ENCODE measurements at regions not wholly inside any gene's neighbourhood (a gene's known extent, or its start where the extent isn't known, plus 50 kb on each side); places are given as distances from the start of the nearest gene placed in this dataset.

DNA sequence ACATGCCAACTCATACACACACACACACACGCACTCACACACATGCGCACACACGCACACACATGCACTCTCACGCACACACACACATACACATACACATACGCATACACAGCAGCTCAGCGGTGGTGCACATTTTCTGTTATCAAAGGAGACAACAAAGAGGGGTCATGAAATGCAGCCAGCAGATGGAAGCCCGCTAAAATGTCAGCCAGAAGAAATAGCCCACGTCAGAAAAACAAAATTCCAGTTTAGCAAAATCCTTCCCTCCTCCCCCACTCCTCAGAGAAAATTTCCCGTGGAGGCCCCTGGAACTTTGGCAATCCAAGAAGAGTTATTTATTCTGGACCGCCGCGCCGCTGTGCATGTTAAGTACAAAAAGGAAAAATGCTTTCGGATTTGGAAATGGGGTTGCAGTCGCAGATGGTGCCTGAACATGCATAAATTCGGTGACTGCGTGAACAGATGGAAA lies 114.6 kb upstream of the VSTM2B start:
- Histone ChIP-seq H3K36me3 (ENCODE audit: insufficient read depth, low read length) (no peaks in the 10 kb centered on the region), H3K27me3 (ENCODE audit: control insufficient read depth in 1 of 2, insufficient read depth in 2 of 2, low read length in 2 of 2) (no peaks in the 10 kb centered on the region), H3K27ac (ENCODE audit: low read depth in 1 of 2, low read length in 2 of 2) (no peak overlapping the region), H3K9me3 (ENCODE audit: control insufficient read depth in 1 of 2, insufficient read depth in 1 of 2, low read length in 2 of 2) (no peaks in the 10 kb centered on the region), H3K4me3 (ENCODE audit: low read length) (no peak overlapping the region), H3K4me1 (ENCODE audit: insufficient read depth, low read length) (no peaks in the 10 kb centered on the region)
- DNase-seq (no peak), ATAC-seq (ENCODE audit: poor library complexity) (no peak)
- TF ChIP-seq, protein P1, sequence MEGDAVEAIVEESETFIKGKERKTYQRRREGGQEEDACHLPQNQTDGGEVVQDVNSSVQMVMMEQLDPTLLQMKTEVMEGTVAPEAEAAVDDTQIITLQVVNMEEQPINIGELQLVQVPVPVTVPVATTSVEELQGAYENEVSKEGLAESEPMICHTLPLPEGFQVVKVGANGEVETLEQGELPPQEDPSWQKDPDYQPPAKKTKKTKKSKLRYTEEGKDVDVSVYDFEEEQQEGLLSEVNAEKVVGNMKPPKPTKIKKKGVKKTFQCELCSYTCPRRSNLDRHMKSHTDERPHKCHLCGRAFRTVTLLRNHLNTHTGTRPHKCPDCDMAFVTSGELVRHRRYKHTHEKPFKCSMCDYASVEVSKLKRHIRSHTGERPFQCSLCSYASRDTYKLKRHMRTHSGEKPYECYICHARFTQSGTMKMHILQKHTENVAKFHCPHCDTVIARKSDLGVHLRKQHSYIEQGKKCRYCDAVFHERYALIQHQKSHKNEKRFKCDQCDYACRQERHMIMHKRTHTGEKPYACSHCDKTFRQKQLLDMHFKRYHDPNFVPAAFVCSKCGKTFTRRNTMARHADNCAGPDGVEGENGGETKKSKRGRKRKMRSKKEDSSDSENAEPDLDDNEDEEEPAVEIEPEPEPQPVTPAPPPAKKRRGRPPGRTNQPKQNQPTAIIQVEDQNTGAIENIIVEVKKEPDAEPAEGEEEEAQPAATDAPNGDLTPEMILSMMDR (IDR thresholded peaks at IDR 0.05): no peak
- Mint-ChIP-seq H3K9me3 (no peaks in the 10 kb centered on the region), H3K27ac (no peak overlapping the region), H3K36me3 (ENCODE audit: low read depth) (no peaks in the 10 kb centered on the region), H3K4me1 (ENCODE audit: low read depth) (no peaks in the 10 kb centered on the region), H3K4me3 (no peak overlapping the region), H3K27me3 (peaks cover 12% of the 10 kb centered on the region)
- intact Hi-C loops (cut with DNase I, micrococcal nuclease): no loop called here
- ChIA-PET CTCF (no interaction called here), POLR2A (no interaction called here)

DNA sequence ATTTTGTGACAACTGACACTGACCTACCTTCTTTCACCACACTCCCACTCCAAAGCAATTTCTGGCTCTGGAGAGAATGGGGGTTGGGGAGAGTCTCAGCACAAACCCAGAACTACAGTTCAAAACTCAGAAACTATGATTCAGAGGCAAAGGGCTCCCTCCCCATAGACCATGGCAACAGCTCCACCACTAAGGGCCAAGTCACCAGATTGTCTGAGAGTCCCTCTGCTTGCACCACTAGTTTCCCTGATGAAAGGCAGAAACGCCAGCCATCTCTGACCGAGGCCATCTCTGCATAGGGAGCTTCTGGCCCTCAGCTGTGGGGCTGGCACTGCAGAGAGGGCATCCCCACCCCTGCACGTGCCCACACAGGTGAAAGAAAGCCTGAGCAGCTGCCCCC lies 112.4 kb upstream of the VSTM2B start:
- H3K4me3 ChIP-seq (ENCODE audit: low read length): no peak overlapping the region
- intact Hi-C loops (cut with DNase I, micrococcal nuclease): no loop called here
- TF ChIP-seq, protein P1 (IDR thresholded peaks at IDR 0.05): no peak
- Mint-ChIP-seq H3K27me3 (peaks cover 6% of the 10 kb centered on the region), H3K36me3 (ENCODE audit: low read depth) (no peaks in the 10 kb centered on the region), H3K4me3 (no peak overlapping the region), H3K9me3 (no peaks in the 10 kb centered on the region), H3K27ac (no peak overlapping the region), H3K4me1 (ENCODE audit: low read depth) (no peaks in the 10 kb centered on the region)
- peaks cover 0 to 4% of the 10 kb centered on the region in 2 experiments for H3K9me3 ChIP-seq (ENCODE audit: control insufficient read depth in 1 of 2, insufficient read depth in 1 of 2, low read length in 2 of 2)
- H3K27me3 ChIP-seq (ENCODE audit: control insufficient read depth in 1 of 2, insufficient read depth in 2 of 2, low read length in 2 of 2): no peaks in the 10 kb centered on the region
- ChIA-PET CTCF (no interaction called here), POLR2A (no interaction called here)
- H3K4me1 ChIP-seq (ENCODE audit: insufficient read depth, low read length): no peaks in the 10 kb centered on the region
- H3K36me3 ChIP-seq (ENCODE audit: insufficient read depth, low read length): no peaks in the 10 kb centered on the region
- DNase-seq (no peak), ATAC-seq (ENCODE audit: poor library complexity) (no peak)
- H3K27ac ChIP-seq (ENCODE audit: low read depth in 1 of 2, low read length in 2 of 2): no peak overlapping the region

DNA sequence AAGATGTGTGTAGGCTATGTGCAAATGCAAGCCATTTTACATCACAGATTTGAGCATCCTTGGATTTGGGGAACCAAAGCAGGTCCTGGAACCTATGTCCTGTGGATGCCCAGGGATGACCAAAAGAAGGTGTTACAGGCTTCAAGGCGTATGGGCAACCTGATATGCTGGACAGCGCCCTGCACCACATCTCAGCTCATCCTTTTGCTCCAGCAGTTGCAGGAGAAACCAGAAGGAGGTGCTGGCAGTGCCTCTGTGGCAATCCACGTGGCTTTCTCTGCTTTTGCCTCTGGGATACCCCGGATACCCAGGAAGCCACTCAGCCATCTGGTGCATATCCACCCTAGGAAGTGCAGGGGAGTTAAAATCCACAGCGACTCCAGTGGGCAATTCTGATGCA lies 110.3 kb upstream of the VSTM2B start:
- TF ChIP-seq, protein P1 (IDR thresholded peaks at IDR 0.05): no peak
- Mint-ChIP-seq H3K4me3 (no peak overlapping the region), H3K9me3 (no peaks in the 10 kb centered on the region), H3K27ac (no peak overlapping the region), H3K4me1 (ENCODE audit: low read depth) (no peaks in the 10 kb centered on the region), H3K36me3 (ENCODE audit: low read depth) (no peaks in the 10 kb centered on the region), H3K27me3 (peaks cover 4% of the 10 kb centered on the region)
- H3K27ac ChIP-seq (ENCODE audit: low read depth in 1 of 2, low read length in 2 of 2): no peak overlapping the region
- H3K36me3 ChIP-seq (ENCODE audit: insufficient read depth, low read length): no peaks in the 10 kb centered on the region
- ChIA-PET POLR2A (no interaction called here), CTCF (no interaction called here)
- intact Hi-C loops (cut with DNase I, micrococcal nuclease): loop anchor here in 1 of 2 experiments (5.0 kb wide), 1 partner anchor 398 kb away; no protein-coding TSS in a partner anchor
- no peaks in the 10 kb centered on the region for H3K27me3 ChIP-seq (ENCODE audit: control insufficient read depth in 1 of 2, insufficient read depth in 2 of 2, low read length in 2 of 2)
- H3K4me1 ChIP-seq (ENCODE audit: insufficient read depth, low read length): no peaks in the 10 kb centered on the region
- no peak overlapping the region for H3K4me3 ChIP-seq (ENCODE audit: low read length)
- no peak for ATAC-seq (ENCODE audit: poor library complexity)
- no peak for DNase-seq
- peaks cover 0 to 5% of the 10 kb centered on the region in 2 experiments for H3K9me3 ChIP-seq (ENCODE audit: control insufficient read depth in 1 of 2, insufficient read depth in 1 of 2, low read length in 2 of 2)
